GM19452 (cell line): ENCODE measurements at regions not wholly inside any gene's neighbourhood (a gene's known extent, or its start where the extent isn't known, plus 50 kb on each side); places are given as distances from the start of the nearest gene placed in this dataset.

ENCODE experiments used
- ATAC-seq: cut with Tn5 transposase; IDR thresholded peaks from one replicate; pipeline ENCODE4 v1.9.1; 2021; ENCODE audit not compliant: unreplicated experiment

DNA sequence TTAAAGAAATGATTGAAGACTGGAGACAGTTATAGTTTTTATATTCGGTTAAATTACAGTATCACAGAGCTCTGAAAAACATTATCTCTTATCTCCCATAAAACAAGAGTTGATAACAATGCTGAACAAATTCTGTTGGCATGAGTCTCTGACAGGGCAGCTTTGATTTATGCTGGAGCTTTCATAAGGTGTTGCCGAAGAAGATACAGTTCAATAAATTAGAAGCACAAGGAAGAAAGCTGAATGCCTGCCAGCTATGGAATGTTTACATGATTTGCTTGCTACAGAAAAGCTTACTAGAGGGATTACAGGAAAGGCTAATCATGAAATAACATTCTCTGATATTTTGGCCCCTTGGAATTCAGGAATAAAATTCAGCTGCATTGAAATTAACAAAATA, 431.9 kb upstream of the GJE1 start:
- ATAC-seq, result no peak

DNA sequence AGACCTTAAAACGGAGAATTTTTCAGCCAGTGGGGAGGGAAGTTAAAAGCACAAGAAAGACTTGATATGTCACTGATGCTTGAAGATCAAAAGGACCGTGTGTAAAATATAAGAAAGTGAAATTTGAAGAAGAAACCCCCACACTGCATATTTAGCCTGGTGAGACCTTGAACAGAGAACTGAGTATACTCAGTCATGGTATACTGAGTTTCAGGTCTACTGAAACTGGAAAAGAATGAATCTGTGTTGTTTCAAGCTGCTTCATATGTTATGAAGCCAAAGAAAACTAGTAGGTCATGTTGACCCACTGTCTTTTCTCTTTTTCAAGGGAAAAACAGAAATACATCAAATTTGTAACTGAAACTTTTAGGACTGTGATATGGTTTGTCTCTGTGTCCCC, 443.8 kb upstream of the GJE1 start:
- no peak for ATAC-seq

DNA sequence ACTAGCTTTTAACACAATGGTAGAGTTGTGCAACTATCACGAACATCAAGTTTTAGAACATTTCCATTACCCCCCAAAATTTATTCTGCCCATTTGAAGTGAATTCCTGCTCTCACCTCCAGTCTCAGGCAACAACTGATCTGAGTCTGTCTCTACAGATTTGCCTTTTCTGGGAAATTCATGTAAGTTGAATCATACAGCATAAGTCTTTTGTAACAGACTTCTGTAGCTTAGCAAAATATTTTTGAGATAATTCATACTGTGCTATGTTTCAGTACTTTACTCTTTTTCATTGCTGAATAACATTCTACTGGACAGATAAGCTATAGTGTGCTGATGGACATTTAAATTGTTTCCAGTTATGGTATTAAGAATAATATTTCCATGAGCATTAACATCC, 447.3 kb upstream of the GJE1 start:
- ATAC-seq, result no peak

DNA sequence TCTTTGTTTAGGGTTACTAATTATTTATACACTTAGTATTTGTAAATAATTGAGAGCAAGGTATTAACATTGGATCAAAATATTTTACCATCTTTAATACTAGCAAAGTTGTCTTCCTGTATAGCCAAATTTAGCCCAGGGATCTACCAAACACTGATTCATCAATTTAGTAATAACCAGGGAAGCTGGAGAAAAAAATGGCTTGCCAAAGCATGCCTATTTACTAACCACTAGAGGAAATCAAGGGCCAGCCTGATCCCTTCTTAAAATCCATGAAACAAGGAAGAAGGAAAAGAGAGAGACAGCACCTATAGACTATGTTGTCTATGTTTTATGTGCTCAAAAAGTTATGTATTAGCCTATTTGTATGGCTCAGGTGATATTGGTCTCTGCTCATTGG, 450.3 kb upstream of the GJE1 start:
- no peak for ATAC-seq

DNA sequence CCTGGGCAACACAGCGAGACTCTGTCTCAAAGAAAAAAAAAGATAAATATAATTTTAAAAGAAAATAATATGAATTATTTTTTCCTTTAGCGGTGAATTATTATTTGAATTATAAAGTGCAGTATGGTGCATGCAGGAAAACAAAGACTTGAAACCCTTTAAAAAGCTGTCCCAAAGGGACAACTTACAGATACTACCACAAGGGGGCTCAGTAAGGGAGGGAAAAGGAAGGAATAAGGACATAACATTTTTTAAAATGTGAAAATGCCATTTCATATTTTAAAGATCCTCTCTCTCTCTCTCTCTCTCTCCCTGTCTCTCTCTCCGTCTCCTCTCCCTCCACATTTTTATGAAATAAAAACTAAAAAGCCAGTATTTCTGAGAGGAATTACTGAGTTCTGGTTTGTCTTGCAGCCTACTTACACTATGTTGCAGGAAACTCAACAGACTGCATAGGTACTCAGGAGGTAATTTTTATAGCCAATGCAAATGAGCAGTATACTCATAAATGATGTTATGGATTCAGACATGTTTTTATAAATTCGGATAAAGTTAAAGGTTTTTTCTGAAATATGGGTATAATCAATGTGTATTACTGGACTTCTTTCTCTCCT, 455.0 kb upstream of the GJE1 start:
- no peak for ATAC-seq

DNA sequence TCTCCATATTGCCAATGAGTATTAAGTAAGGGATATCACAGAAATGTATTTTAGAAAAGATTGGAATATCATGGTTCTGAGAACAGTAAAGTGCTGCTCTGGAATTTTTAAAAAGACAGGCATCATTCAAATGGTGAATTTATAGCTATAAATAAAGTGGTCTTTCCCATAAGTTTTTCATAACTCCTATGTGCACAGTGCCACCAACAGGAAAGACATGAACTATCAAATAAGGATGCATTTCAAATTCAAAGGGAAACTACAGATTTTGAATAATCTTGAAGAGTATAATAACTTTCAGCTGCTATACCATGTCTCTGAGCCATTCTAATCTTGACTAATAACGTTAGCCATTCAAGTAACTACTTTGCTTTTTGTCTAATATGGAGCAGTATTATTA, 456.8 kb upstream of the GJE1 start:
- no peak for ATAC-seq

DNA sequence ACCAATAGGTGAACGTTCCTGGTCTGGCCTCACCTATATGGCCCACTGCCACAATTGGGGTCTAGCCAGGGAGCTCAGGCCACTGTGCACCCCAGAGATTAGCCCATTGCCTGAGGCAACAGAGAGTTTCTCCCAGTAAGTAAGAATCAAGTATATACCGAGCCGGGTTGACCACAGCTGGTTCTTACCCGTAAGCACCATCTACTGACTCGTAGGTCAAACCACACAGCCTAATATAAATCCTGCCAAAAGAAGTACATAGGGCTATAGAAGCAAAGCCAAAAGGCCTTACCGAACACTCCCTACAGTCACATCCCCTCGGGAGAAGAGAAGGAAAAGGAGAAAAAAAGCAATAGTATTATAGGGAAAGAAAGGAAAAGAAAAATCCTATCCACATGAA, 463.6 kb upstream of the GJE1 start:
- ATAC-seq, result no peak

DNA sequence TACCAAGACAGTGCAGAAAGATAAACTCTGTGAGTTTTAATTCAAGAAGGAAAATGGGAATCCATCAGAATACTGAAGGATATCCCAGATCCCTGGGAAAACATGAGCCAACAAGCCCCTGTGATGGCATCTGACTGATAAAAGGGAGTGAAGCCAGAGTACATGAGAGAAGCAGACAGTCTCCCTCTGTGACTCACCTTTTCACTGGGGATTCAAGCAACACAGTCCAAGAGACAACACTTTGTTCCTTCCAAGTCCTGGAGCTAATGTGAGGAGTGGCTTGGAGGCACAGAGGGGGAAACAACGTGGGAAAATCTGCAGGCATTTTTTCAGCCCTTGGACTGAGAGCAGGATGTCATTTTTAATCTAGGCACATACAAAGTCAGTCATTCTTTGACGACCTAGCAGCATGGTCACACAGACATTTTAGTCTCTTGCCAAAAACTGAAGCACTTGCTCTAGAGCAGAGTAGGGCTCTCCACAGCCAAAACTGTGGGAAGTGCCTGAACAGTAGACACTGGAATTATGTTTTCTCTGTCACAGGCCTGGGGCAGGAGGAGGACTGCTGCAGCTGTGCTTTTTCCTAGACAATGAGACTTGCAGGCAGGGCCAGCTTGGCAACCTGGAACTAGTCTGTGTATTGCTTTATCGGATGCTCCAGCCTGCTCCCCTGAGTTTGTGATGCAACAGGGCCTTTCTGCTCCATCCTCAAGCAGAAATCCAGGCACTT, 465.0 kb upstream of the GJE1 start:
- no peak for ATAC-seq

DNA sequence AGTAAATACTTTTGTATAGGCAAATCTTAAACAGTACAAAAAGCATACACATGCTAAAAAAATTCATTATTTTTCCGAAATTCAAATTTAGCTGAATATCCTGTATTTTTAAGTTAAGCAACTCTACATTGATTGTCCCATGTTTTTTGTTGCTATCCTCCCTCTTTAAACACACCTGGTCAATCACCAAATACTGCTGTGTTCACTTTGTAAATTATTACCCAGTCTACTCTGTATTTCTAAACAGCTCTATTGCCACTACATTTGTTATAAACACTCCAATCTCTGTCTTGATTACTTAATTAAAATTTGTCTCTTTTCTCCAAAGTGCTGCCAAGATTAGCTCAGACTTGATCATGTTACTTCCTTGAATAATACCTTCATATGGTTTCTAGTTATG, 466.5 kb upstream of the GJE1 start:
- ATAC-seq, result no peak

DNA sequence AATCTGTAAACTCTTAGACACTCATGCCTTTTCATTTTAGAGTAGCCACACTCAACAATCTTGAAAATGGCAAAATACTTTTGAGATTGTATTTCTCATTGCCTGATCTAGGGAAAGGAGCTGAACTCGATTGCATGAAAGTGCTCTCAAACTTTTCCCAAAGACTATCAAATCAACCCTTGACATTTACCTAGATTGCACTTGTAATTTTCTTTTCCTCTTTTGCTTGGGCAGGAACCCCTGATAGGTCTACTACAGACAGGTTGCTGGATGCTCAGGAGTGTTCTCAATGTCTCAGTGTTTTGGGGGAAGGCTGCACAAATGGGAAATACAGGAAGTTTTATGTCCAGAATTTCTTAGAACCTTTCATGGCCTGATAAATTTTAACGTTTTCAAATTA, 468.0 kb upstream of the GJE1 start:
- ATAC-seq, result no peak

DNA sequence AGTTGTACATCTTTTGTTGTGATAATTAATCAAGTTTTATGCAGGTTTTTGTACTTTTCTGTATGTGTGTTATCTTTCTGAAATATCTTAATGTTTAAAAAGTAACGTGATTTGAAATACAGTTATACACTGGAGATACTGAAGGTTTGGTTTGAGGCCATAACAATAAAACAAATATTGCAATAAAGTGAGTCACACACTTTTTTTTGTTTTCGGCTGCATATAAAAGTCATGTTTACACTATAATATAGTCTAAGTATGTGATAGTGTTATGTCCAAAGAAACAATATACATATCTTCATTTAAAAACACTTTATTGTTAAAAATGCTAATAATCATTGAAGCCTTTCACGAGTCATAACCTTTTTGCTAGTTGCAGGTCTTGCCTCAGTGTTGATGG, 473.1 kb upstream of the GJE1 start:
- ATAC-seq, result no peak

DNA sequence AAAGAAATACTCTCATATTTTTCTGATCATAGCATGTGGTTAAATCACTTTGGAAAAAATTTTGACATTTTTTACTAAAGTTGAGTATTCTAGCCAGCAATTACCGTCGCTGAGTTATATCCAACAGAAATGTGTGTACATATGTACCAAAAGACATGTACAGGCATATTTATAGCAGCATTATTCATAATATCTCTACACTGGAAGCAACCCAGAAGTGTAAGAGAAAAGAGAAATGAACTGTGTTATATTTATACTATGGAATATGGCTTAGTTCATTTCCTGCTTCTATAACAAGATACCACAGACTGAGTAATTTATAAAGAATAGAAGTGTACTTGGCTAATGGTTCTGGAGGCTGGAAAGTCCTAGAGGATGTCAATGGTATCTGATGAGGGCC, 474.0 kb upstream of the GJE1 start:
- ATAC-seq, result no peak

DNA sequence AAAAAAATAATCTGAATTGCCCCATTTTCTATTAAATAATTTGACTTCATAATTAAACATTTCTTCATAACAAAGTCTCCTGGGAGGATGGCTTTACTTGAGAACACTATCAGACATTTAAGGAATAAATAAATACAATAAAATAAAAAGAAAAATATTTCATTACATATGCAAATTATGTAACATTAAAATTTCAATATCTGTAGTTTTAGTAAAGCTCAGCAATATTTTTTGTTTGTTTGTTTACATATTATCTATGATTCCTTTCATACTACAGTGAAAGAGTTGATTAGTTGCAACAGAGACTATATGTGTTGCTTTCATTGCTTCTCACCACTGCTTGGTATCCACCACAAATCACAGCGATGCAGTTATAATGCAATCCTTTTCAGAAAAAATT, 474.9 kb upstream of the GJE1 start:
- ATAC-seq, result no peak

DNA sequence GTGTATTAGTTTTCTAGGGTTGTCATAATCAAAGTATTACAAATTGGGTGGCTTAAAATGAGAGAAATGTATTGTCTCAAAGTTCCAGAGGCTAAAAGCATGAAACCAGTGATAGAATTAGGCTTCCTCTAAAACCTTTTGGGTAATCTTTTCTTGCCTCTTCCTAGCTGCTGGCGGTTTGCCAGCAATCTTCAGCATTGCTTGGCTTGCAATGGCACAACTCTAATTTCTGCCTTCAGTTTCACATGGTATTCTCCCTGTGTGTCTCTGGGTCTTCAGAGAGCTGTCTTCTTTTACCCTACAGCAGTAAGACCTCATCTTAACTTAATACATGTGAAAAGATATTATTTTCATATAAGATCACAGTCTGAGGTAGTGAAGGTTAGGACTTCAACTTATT, 479.1 kb upstream of the GJE1 start:
- ATAC-seq, result no peak

DNA sequence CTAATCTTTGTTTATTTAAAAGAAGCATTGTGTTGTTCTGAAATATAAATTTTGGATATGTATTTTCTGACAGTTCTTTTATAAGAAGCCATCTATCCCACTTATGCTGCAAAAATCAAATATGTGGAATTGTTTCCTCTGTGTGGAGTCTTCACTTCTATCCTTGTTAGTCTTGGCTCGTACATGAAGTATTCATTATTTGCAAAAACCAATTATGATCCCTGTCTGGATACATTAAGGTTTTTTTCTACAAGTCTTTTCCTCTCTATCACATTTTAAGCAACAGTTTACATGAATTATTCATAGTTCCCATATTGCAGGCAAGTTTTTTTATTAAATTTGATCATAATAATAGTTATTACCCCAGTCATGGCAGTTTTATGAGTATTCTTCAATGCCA, 490.8 kb upstream of the GJE1 start:
- no peak for ATAC-seq

DNA sequence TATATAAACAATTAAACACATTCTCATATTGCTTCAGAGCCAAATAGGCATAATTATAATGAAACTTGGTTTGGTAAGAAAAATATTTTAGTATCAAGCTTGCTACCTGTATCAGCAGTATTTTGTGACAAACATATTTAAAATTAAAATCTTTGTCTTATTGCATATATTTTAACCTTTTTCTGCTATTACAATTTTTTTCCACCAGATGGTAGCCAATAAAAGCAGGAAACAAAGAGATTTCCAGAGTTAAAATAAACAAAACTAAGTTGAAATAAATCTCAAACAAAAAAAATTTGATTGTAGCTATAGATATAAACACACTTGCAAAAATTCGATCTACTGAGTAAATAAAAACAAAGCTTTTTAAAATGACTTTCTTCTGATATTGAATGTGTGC, 491.3 kb upstream of the GJE1 start:
- no peak for ATAC-seq

DNA sequence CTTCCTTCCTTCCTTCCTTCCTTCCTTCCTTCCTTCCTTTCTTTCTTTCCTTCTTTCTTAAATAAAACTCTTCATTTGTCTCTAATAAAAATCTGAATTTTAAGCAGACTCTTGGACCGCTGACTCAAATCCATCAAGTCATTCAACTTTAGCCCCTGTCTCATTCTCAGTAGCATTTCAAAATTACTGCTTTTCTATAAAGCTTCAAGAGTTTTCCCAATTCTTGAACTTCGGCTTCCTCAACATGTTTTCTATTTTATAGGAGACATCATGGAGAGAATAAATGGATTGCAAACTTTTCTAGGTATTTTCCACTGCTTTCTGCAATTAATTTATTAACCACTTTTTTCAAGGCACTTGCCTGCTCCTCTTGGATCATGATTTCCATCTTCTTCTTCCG, 497.1 kb upstream of the GJE1 start:
- ATAC-seq, result no peak

DNA sequence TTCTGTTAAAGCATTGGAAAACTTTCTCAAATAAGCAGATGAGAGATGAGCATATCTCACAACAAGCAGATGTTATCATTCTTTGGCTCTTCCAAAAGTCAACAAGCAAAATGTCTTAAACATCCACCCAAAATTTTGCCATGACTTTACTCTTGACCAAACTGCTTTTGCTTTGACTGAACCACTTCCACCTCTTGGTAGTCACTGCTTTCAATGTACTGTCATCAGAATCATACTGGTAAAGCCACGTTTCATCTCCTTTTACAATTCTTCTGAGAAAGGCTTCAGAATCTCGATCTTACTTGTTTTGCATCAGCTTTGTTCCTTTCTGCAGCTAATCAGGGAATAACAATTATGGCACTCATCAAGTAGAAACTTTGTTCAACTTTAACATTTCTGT, 498.5 kb upstream of the GJE1 start:
- no peak for ATAC-seq

DNA sequence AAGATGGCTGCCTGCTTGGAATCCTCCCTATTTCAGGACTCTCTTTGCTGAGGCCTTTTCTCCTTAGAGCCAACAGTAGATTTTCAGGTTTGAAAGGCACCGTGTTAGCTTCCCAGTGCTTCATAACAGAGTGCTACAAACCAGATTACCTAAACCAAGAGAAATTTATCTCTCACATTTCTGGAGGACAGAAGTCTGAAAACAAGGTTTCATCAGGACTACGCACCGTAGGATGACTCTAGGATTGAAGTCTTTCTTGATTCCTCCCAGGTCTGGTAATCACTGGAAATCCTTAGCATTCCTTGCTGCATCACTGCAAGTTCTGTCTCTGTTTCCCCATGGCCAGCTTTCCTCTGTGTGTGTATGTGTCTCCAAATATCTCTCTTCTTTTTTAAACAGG, 508.4 kb upstream of the GJE1 start:
- no peak for ATAC-seq

DNA sequence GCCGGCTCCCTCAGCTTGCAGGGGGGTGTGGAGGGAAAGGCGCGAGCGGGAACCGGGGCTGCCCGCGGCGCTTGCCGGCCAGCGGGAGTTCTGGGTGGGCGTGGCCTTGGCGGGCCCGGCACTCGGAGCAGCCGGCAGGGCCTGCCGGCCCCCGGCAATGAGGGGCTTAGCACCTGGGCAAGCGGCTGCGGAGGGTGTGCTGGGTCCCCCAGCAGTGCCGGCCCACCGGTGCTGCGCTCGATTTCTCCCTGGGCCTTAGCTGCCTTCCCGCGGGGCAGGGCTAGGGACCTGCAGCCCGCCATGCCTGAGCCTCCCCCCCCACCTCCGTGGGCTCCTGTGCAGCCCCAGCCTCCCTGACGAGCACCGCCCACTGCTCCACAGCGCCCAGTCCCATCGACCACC, 514.5 kb upstream of the GJE1 start:
- no peak for ATAC-seq

DNA sequence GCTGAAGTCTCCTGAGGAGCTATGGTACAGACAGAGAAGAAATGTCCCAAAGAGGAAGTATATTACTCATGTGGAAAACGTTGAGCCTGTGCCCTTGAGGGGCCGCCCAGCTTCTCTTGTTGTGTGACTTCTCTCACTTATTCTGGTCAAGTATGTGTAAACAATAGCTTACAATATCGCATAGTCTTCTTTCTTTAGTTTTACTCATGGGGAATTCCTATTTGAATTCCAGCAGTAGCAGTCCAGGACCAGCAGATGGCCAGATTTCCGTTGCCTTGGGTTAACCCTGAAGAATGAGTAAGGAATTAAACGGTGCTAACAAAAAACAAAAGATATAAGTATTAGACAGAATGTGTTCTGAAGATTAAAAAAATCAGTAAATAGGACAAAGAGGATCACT, 522.0 kb upstream of the GJE1 start:
- ATAC-seq, result no peak

DNA sequence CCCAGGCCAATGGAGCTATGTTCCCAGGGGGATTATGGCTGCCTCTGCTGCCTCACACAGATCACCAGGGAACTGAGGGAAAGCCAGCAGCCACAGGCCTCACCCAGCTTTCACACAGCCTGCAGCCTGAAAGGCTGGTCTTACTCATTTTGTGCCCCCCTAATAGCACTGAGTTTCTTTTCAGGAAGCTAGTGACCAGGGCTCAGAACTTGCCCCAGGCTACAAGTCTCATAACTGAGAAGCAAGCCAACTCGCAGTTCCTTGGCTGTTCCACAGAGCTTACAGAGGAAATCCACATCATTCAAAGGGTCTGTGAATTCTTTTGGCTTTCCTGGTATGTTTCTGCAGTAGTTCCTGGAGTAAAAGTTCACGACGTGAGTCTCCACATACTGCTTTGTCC, 524.8 kb upstream of the GJE1 start:
- no peak for ATAC-seq

DNA sequence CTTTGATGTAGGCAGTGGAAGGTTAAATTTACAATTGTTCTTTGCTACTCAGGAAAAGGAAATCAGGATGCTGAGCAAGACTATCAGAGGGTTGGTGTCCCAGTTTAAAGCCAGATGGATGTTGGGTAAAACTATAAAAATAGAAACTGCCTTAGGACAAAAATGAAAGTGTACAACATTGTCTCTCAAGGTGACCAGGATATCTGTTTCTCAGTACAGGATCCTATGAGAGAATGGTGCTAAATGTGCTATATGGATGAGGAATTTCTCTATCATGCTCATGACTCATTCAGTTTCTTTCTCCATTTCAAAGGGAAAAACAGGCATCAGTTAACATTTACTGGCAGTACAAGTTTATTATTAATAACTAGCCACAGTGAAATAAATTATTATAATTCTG, 534.2 kb upstream of the GJE1 start:
- no peak for ATAC-seq
